Panc1 (cell line): ENCODE measurements at regions not wholly inside any gene's neighbourhood (a gene's known extent, or its start where the extent isn't known, plus 50 kb on each side); places are given as distances from the start of the nearest gene placed in this dataset.

Experiments
- ATAC-seq: fragments of 200-7000 bp; cut with Tn5 transposase; 2 replicates; pipeline ENCODE4 v1.9.1; 2020; ENCODE audit warnings: mild to moderate bottlenecking, moderate library complexity
- BruUV-seq: library from RNA; stranded (reverse); fragments of 400-500 nt; replicated peaks from 2 replicates; lab custom pipeline; 2021; lab: Mats Ljungman, UMichigan
- CTCF ChIA-PET: fragments of 300-600 bp; sonication (Branson Sonifier 250); formaldehyde crosslinking; loops from one replicate; lab custom pipeline; 2022; ENCODE audit warnings: antibody characterized with exemption; lab: Charles Lee
- POLR2A ChIA-PET: fragments of 300-600 bp; sonication (Branson Sonifier 250); formaldehyde crosslinking; loops from one replicate; lab custom pipeline; 2022; ENCODE audit warnings: antibody characterized with exemption; lab: Charles Lee
- DNase-seq: peaks from one replicate; pipeline ENCODE4 v3.0.0-alpha.2; 2010; ENCODE audit warnings: low read depth, low spot score
- H3K27ac ChIP-seq: 2 replicates; pipeline ENCODE4 v1.5.1; 2011; ENCODE audit warnings: mild to moderate bottlenecking, low read length, inconsistent platforms
- H3K27me3 ChIP-seq: fragments of 200-500 bp; sonication (Bioruptor generic); 2 replicates; pipeline ENCODE4 v1.6.0; 2014; ENCODE audit warnings: low read length, inconsistent platforms; ENCODE audit not compliant: control insufficient read depth, insufficient read depth
- H3K36me3 ChIP-seq: fragments of 200-500 bp; sonication (Bioruptor generic); 2 replicates; pipeline ENCODE4 v1.5.1; 2014; ENCODE audit warnings: inconsistent platforms, mild to moderate bottlenecking, low read length, moderate library complexity; ENCODE audit not compliant: control insufficient read depth, insufficient read depth
- H3K4me1 ChIP-seq: 2 replicates; pipeline ENCODE4 v1.5.1; 2011; ENCODE audit warnings: inconsistent platforms, mild to moderate bottlenecking, low read length, moderate library complexity; ENCODE audit not compliant: control insufficient read depth, insufficient read depth
- H3K4me3 ChIP-seq, 2 experiments: 2 replicates each; pipeline ENCODE4 v1.5.1; 2011 to 2012; ENCODE audit warnings: low read depth in 2 of 2, low read length in 2 of 2, mild to moderate bottlenecking in 2 of 2, inconsistent platforms in 1 of 2, moderate library complexity in 1 of 2
- H3K9me3 ChIP-seq: fragments of 200-500 bp; sonication (Bioruptor generic); 2 replicates; pipeline ENCODE4 v1.5.1; 2014; ENCODE audit warnings: low read depth, mild to moderate bottlenecking, inconsistent platforms, low read length, moderate library complexity; ENCODE audit not compliant: control insufficient read depth, insufficient read depth
- POLR2AphosphoS5 ChIP-seq: IDR thresholded peaks from 2 replicates; pipeline ENCODE4 v1.6.1; 2012; ENCODE audit warnings: mild to moderate bottlenecking, low read depth, low read length, moderate library complexity
- SIN3A ChIP-seq: IDR thresholded peaks from 2 replicates; pipeline ENCODE4 v1.6.1; 2012; ENCODE audit warnings: low read depth, mild to moderate bottlenecking, low read length, moderate library complexity, borderline replicate concordance; ENCODE audit not compliant: insufficient read depth
- TCF7L2 ChIP-seq: IDR thresholded peaks from 2 replicates; pipeline ENCODE4 v1.6.1; 2011; ENCODE audit warnings: mild to moderate bottlenecking, low read depth, low read length, inconsistent platforms
- in situ Hi-C: cut with HindIII; loops from 2 replicates; pipeline ENCODE4 v1.10.0; 2016; ENCODE audit warnings: low sequenced_read_pairs, low pct_unique_long_range_greater_than_20kb
- intact Hi-C: fragments of 100-400 bp; cut with micrococcal nuclease; formaldehyde crosslinking; loops from one replicate; pipeline ENCODE4 v1.10.0; 2022; ENCODE audit not compliant: unreplicated experiment
- TF ChIP-seq, protein P1 (sequence below), 2 experiments: IDR thresholded peaks; 2 replicates each; pipeline ENCODE4 v1.6.1; 2011 to 2012; ENCODE audit warnings: low read depth in 2 of 2, control low read depth in 1 of 2, low read length in 1 of 2, mild to moderate bottlenecking in 1 of 2, moderate library complexity in 1 of 2; ENCODE audit not compliant: insufficient read depth in 1 of 2
- TF ChIP-seq, protein P2 (sequence below): fragments of 450-650 bp; IDR thresholded peaks from 2 replicates; pipeline ENCODE4 v1.5.1; 2017; ENCODE audit warnings: mild to moderate bottlenecking

DNA sequence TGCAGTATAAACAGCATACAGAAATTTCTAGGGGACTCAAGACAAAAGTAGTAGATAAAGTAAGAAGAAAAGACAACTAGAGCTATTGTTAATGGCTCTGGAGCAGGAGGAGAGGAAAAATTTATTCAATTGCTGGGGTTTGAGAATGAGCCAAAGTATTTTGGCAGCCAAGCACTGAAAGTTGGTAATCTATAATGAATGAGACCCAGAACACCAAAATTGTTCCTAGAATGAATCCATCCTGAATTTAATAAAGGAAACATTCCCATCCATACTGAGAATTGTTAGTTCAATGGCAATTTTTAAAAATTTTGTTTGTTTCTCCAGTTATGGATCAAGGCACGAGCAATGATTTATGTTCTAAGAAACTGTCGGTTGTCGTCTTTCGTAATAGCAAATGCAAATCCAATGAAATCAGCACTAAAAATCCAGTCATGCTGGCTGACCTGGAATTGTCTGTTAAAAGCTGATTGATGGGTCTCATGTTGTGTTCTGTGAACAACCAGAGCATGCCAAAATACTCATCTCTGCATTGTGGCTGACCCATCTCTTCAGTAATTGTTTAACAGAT lies 170.9 kb upstream of the LMNTD1 start:
- Histone ChIP-seq H3K4me3 (no peak overlapping the region), H3K4me1 (no peaks in the 10 kb centered on the region), H3K9me3 (no peaks in the 10 kb centered on the region), H3K27ac (no peak overlapping the region), H3K27me3 (peaks cover 31% of the 10 kb centered on the region; the same call in 1 of the 2 replicates), H3K36me3 (no peaks in the 10 kb centered on the region)
- BruUV-seq = no TSS peak
- ChIA-PET POLR2A (no interaction called here), CTCF (no interaction called here)
- intact Hi-C loops = no loop called here
- DNase-seq (no peak), ATAC-seq (no peak)
- TF ChIP-seq TCF7L2 (no peak), POLR2AphosphoS5 (no peak), SIN3A (no peak)
- TF ChIP-seq, protein P1, sequence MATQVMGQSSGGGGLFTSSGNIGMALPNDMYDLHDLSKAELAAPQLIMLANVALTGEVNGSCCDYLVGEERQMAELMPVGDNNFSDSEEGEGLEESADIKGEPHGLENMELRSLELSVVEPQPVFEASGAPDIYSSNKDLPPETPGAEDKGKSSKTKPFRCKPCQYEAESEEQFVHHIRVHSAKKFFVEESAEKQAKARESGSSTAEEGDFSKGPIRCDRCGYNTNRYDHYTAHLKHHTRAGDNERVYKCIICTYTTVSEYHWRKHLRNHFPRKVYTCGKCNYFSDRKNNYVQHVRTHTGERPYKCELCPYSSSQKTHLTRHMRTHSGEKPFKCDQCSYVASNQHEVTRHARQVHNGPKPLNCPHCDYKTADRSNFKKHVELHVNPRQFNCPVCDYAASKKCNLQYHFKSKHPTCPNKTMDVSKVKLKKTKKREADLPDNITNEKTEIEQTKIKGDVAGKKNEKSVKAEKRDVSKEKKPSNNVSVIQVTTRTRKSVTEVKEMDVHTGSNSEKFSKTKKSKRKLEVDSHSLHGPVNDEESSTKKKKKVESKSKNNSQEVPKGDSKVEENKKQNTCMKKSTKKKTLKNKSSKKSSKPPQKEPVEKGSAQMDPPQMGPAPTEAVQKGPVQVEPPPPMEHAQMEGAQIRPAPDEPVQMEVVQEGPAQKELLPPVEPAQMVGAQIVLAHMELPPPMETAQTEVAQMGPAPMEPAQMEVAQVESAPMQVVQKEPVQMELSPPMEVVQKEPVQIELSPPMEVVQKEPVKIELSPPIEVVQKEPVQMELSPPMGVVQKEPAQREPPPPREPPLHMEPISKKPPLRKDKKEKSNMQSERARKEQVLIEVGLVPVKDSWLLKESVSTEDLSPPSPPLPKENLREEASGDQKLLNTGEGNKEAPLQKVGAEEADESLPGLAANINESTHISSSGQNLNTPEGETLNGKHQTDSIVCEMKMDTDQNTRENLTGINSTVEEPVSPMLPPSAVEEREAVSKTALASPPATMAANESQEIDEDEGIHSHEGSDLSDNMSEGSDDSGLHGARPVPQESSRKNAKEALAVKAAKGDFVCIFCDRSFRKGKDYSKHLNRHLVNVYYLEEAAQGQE (IDR thresholded peaks at IDR 0.05; ENCODE audit: insufficient read depth in 1 of 2, low read depth in 2 of 2, low read length in 1 of 2) = no peak
- TF ChIP-seq, protein P2, sequence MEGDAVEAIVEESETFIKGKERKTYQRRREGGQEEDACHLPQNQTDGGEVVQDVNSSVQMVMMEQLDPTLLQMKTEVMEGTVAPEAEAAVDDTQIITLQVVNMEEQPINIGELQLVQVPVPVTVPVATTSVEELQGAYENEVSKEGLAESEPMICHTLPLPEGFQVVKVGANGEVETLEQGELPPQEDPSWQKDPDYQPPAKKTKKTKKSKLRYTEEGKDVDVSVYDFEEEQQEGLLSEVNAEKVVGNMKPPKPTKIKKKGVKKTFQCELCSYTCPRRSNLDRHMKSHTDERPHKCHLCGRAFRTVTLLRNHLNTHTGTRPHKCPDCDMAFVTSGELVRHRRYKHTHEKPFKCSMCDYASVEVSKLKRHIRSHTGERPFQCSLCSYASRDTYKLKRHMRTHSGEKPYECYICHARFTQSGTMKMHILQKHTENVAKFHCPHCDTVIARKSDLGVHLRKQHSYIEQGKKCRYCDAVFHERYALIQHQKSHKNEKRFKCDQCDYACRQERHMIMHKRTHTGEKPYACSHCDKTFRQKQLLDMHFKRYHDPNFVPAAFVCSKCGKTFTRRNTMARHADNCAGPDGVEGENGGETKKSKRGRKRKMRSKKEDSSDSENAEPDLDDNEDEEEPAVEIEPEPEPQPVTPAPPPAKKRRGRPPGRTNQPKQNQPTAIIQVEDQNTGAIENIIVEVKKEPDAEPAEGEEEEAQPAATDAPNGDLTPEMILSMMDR = no peak
- in situ Hi-C loops = no loop called here

DNA sequence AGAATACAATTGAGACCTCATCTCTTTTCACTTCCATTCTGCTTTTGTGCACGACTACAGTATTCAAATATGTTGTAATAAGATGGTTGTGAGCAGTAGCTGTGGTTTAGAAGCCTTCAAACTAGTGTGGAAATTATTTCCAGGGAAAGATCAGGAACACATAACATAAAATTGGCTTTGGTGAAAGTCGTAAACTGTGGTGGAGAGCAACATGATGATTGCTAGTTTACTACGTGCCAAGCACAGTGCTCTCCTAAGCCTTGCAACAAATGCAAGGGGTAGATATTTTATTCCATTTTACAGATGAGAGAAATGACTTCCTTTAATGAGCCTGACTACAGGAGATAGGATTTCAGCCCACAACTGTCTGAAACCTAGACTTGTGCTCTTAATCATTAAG lies 172.4 kb upstream of the LMNTD1 start:
- Histone ChIP-seq H3K4me3 (no peak overlapping the region), H3K27me3 (peaks cover 20% of the 10 kb centered on the region; the same call in 1 of the 2 replicates), H3K9me3 (no peaks in the 10 kb centered on the region), H3K27ac (no peak overlapping the region), H3K36me3 (no peaks in the 10 kb centered on the region), H3K4me1 (no peaks in the 10 kb centered on the region)
- CTCF ChIA-PET = no interaction called here
- in situ Hi-C loops = no loop called here
- no TSS peak for BruUV-seq
- TF ChIP-seq, protein P1 (IDR thresholded peaks at IDR 0.05; ENCODE audit: insufficient read depth in 1 of 2, low read depth in 2 of 2, low read length in 1 of 2) = no peak
- no peak for TF ChIP-seq TCF7L2
- TF ChIP-seq SIN3A = no peak
- TF ChIP-seq POLR2AphosphoS5 = no peak
- TF ChIP-seq, protein P2 = no peak; the same call in 1 of the 2 replicates
- no peak for DNase-seq
- intact Hi-C loops = no loop called here
- ATAC-seq = no peak
- POLR2A ChIA-PET = no interaction called here
